NCI-H1105 (cell line): ENCODE measurements at regions not wholly inside any gene's neighbourhood (a gene's known extent, or its start where the extent isn't known, plus 50 kb on each side); places are given as distances from the start of the nearest gene placed in this dataset.
A peak's percentile ranks its signal among the peaks of the same experiment; 100 is the strongest.
"Not testable (repeated sequence)": the region's sequence is repeated elsewhere in the genome, so short reads cannot be mapped to it uniquely, and the experiment has no call there.

Experiments used
- DNase-seq: peaks from one replicate; lab custom pipeline; 2025; lab: John Stamatoyannopoulos, UW

DNA sequence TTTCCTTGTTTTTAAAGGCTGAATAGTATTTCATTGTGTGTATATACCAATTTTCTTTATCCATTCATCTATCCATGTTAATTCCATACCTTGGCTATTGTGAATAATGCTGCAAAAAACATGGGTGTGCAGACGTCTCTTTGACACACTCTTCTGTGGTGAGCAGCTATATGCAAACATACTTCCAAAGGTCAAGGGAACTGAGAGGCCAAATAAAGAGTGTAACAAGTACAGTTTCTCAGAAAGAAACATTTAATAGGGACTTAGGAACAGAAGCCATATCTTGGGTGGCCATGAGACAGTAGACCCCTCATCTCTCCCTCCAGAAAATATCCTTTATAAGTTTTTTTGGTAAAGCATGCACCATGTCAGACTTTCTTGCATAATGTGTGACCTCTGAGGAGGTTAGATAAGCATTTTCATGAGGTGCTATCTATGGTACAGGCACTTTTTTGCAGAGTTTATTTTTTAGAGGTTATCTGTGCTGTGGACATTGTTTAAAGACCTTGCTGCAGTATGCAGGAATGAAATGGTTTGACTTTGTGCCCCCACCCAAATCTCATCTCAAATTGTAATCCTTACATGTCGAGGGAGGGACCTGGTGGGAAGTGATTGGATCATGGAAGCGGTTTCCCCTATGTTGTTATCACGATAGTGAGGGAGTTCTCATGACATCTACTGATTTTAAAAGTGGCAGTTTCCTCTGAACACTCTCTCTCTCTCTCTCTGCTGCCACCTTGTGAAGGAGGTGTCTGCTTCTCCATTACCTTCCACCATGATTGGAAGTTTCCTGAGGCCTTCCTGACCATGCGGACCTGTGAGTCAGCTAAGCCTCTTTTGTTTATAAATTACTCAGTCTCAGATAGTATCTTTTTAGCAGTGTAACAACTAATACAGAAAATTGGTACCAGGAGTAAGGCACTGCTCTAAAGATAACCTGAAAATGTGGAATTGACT lies 1202.3 kb downstream of the GALC start:
- no peak for DNase-seq

DNA sequence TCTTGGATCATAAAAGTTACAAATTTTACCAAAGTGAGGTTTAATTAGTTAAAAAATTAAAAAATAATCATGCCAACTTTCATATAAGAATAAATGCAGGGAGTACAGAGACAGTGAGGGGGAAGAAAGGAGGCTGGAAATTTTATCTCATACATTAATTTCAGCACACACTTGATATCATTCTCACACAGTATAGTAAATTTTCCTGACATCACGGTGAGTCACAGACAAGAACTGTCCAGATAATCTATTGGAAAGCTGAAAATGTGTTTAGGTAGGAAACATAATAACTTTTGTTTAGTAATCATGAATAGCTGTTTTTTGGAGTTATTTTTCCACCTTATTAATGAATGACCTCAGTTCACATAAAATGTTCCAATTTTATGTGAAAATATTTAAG lies 1204.8 kb downstream of the GALC start:
- no peak for DNase-seq

DNA sequence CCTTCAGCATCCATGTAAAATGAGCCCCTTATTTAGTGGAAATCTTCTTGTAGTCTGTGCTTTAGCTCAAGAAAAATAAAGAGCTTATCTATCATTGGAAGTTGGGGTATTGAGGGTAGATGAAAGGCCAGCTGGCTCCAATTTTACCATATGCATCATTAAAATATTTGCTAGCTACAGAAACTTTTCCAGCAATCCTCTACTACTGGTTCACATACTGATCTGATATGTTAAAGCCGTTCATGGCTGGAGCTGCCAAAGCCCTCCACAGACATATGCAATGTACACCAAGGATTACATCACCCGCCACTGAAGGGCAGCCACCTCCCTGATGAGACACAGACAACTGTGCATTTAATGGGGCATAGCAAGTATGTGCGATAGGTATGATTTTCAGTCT lies 1205.3 kb downstream of the GALC start:
- no peak for DNase-seq

- no peak for DNase-seq
These were observed 1210.8 kb downstream of the GALC start for GRCh38 chr14:86782092-86782580.

GRCh38 chr14:86780876-86781510 lies 1212.0 kb downstream of the GALC start:
- DNase-seq, result no peak

- no peak for DNase-seq
These were observed 1212.5 kb downstream of the GALC start for GRCh38 chr14:86780461-86780860.

- no peak for DNase-seq
These were observed 1213.6 kb downstream of the GALC start for GRCh38 chr14:86779416-86779815.

GRCh38 chr14:86777963-86778602 lies 1214.9 kb downstream of the GALC start:
- DNase-seq, result no peak

- DNase-seq, result not testable (repeated sequence)
These were observed 1217.1 kb downstream of the GALC start for GRCh38 chr14:86775896-86776295.

- DNase-seq, result no peak
These were observed 1218.1 kb downstream of the GALC start for GRCh38 chr14:86774916-86775315.

- no peak for DNase-seq
These were observed 1220.9 kb downstream of the GALC start for GRCh38 chr14:86772075-86772474.

DNA sequence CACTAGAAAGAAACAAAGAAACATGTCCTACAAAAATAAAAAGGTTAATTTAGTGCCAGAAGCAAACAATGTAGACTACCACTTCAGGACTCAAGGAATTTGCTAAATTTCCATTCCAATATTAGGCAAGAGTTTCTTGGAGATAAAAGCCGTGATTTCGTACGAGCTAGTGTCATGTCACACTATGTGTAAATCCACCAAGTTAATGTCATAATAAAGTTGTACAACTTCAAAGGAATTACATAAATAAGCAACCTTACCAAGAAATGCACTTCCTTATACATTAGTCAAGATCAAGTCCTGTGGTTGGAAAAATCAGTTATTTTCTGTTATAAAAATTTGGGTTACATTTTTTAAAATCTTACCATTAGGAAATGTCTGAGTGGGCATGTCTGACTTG lies 1222.8 kb downstream of the GALC start:
- DNase-seq, result no peak

- DNase-seq, result peak; percentile 9
These were observed 1226.5 kb downstream of the GALC start for GRCh38 chr14:86766469-86766868.

- DNase-seq, result no peak
These were observed 1231.4 kb downstream of the GALC start for GRCh38 chr14:86761611-86762010.

- no peak for DNase-seq
These were observed 1226.7 kb downstream of the FLRT2 start for GRCh38 chr14:86756521-86757190.

DNA sequence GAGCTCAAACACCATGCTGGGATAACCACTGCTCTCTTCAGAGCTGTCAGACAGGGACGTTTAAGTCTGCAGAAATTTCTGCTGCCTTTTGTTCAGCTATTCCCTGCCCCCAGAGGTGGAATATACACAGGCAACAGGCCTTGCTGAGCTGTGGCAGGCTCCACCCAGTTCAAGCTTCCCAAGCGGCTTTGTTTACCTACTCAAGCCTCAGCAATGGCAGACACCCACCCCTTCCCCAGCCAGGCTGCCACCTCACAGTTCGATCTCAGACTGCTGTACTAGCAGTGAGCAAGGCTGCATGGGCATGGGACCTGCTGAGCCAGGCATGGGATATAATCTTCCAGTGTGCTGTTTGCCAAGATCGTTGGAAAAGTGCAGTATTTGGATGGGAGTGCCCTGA lies 1220.5 kb downstream of the FLRT2 start:
- DNase-seq, result not testable (repeated sequence)

- DNase-seq, result no peak
These were observed 1209.8 kb downstream of the FLRT2 start for GRCh38 chr14:86739761-86740160.

GRCh38 chr14:86731427-86731826 lies 1201.5 kb downstream of the FLRT2 start:
- DNase-seq, result not testable (repeated sequence)

- DNase-seq, result no peak
These were observed 1193.3 kb downstream of the FLRT2 start for GRCh38 chr14:86723254-86723624.

DNA sequence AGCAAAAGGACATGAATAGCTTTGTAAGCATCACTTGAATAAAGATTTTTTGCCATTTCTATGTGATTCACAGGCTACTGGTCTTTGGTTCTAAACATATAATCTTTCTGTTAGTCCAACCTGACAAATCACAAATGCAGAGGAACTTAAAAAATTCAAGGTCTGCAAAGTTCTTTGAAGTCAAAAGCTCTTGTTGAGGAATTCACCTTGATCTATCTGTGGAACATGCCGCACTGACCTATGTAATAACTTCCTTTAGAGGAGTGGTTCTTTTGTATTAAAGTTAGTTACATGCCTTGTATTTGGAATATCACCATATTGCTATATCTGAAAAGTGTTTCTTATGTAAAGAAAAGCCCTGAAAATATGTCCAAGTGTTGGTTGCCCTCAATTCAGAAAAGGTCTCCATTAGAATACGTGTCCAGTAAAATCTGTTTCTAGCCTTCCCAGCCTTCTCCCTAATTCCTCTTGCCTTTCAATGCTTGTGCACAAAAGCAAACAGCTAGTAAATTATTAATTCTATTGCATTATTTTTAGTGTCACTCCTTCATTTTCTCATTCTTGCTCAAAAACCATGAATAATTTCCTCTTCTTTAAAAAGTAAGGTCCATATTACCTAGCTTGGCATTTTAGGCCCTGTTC lies 1192.8 kb downstream of the FLRT2 start:
- DNase-seq, result no peak

DNA sequence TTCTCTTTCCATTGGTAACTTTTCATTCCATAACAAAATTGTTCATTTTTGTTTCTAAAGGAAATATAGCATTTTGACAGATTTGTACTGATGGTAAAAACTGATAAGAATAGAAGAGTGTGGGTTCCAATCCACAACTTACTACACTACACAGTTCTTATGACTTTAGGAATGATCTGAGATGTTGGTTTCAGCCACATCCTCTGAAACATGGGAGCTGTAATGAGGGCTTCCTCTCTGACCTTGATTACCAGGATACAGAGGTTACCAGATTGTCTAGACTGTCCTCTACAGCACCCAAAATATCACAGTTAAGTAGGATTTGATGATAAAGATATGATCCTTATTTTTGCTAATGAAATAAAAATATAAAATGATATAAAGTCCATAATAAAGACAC lies 1184.6 kb downstream of the FLRT2 start:
- no peak for DNase-seq

DNA sequence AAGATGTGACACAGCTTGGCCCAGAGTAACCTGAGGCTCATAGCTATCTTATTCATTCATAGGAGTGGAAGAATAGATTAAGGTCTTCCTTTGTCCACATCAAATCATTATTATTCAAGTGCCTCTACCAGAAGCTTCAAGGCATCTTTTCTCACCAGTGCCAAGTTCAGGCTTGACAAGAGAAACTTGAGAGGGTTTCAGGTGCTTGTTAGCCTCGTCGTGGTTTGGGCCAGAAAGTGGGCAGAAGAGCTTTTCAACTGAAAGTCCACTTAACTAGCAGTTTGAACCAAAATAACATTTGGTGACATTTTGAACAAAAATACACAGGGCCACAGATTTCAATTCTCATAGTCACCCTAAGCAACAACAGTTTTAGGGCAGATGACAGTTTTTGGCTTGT lies 1184.2 kb downstream of the FLRT2 start:
- no peak for DNase-seq
